ENCODE measurements at regions not wholly inside any gene's neighbourhood (a gene's known extent, or its start where the extent isn't known, plus 50 kb on each side); places are given as distances from the start of the nearest gene placed in this dataset.

- FAIRE-seq (no peak), ATAC-seq (no peak), DNase-seq (ENCODE audit: low spot score) (no peak)
- Histone ChIP-seq H3K9ac (ENCODE audit: insufficient read depth, low read depth, low read length) (no peak overlapping the region), H3K27ac (ENCODE audit: extremely low read length, insufficient read depth, low read length) (no peak overlapping the region), H3K79me2 (ENCODE audit: insufficient read depth, low read length) (no peaks in the 10 kb centered on the region), H3K36me3 (replicated peaks in 1 of 2; ENCODE audit: control insufficient read depth in 1 of 2, insufficient read depth in 2 of 2, low read length in 2 of 2) (no peaks in the 10 kb centered on the region), H3K4me1 (ENCODE audit: insufficient read depth, low read length) (peaks cover 28% of the 10 kb centered on the region), H3K4me3 (replicated peaks in 1 of 3; ENCODE audit: insufficient read depth in 1 of 3, low read depth in 2 of 3, low read length in 3 of 3) (no peak overlapping the region), H3K4me2 (ENCODE audit: low read depth, low read length) (no peak overlapping the region), H2AFZ (ENCODE audit: low read length) (no peak overlapping the region), H3K9me3 (ENCODE audit: low read length) (no peaks in the 10 kb centered on the region), H3K27me3 (ENCODE audit: control insufficient read depth in 1 of 2, insufficient read depth in 2 of 2, low read length in 2 of 2) (no peaks in the 10 kb centered on the region), H4K20me1 (ENCODE audit: insufficient read depth, low read length) (no peaks in the 10 kb centered on the region)
- intact Hi-C loops (cut with micrococcal nuclease; ENCODE audit: unreplicated experiment) = no loop called here
- in situ Hi-C loops (cut with HindIII; ENCODE audit: extremely low pct_ligation_motif_present, low pct_unique_long_range_greater_than_20kb) = no loop called here
- no TSS peak for BruUV-seq (replicated peaks)
- 52% methylated on average over 2 of the region's 2 CpGs for WGBS (ENCODE audit: low lambda C conversion rate)
- CTCF ChIA-PET (ENCODE audit: low intra/inter-chr PET ratio, low total read pairs) = no interaction called here
- TF ChIP-seq AHR (CRISPR knock-in tag; IDR thresholded peaks at IDR 0.05) = no peak
- no peak for TF ChIP-seq E2F1 (CRISPR knock-in tag; IDR thresholded peaks at IDR 0.05)
- no peak for TF ChIP-seq KAT8 (CRISPR knock-in tag; IDR thresholded peaks at IDR 0.05)
- no peak for TF ChIP-seq ZNF180 (CRISPR knock-in tag; IDR thresholded peaks at IDR 0.05; ENCODE audit: borderline replicate concordance, low read depth)
- no peak for TF ChIP-seq ZC3H13 (CRISPR knock-in tag; IDR thresholded peaks at IDR 0.05)
- TF ChIP-seq TMF1 (CRISPR knock-in tag; IDR thresholded peaks at IDR 0.05; ENCODE audit: low read depth) = no peak
- TF ChIP-seq ATRX (CRISPR knock-in tag; IDR thresholded peaks at IDR 0.05; ENCODE audit: borderline replicate concordance) = no peak
- TF ChIP-seq ZNF776 (CRISPR knock-in tag; IDR thresholded peaks at IDR 0.05) = no peak
- POLR2A ChIA-PET = no interaction called here
These were observed 186.9 kb upstream of the LNX1 start for GRCh38 chr4:53778155-53778554.

- H3K27me3 ChIP-seq (ENCODE audit: control insufficient read depth in 1 of 2, insufficient read depth in 2 of 2, low read length in 2 of 2) = no peaks in the 10 kb centered on the region
- POLR2A ChIA-PET = no interaction called here
- intact Hi-C loops (cut with micrococcal nuclease; ENCODE audit: unreplicated experiment) (no loop called here), in situ Hi-C loops (cut with HindIII; ENCODE audit: extremely low pct_ligation_motif_present, low pct_unique_long_range_greater_than_20kb) (no loop called here)
- DNase-seq (ENCODE audit: low spot score) = no peak
- H3K9ac ChIP-seq (ENCODE audit: insufficient read depth, low read depth, low read length) = no peak overlapping the region
- CTCF ChIA-PET (ENCODE audit: low intra/inter-chr PET ratio, low total read pairs) = no interaction called here
- no TSS peak for BruUV-seq (replicated peaks)
- H3K4me3 ChIP-seq (replicated peaks in 1 of 3; ENCODE audit: insufficient read depth in 1 of 3, low read depth in 2 of 3, low read length in 3 of 3) = no peak overlapping the region
- peaks cover 23% of the 10 kb centered on the region for H3K4me1 ChIP-seq (ENCODE audit: insufficient read depth, low read length)
- H3K27ac ChIP-seq (ENCODE audit: extremely low read length, insufficient read depth, low read length) = no peak overlapping the region
- WGBS (ENCODE audit: low lambda C conversion rate) = 9% methylated on average over 4 of the region's 4 CpGs
- FAIRE-seq = no peak
- no peaks in the 10 kb centered on the region for H3K9me3 ChIP-seq (ENCODE audit: low read length)
- no peak overlapping the region for H2AFZ ChIP-seq (ENCODE audit: low read length)
- no peaks in the 10 kb centered on the region for H4K20me1 ChIP-seq (ENCODE audit: insufficient read depth, low read length)
- no peaks in the 10 kb centered on the region for H3K36me3 ChIP-seq (replicated peaks in 1 of 2; ENCODE audit: control insufficient read depth in 1 of 2, insufficient read depth in 2 of 2, low read length in 2 of 2)
- H3K4me2 ChIP-seq (ENCODE audit: low read depth, low read length) = no peak overlapping the region
- H3K79me2 ChIP-seq (ENCODE audit: insufficient read depth, low read length) = no peaks in the 10 kb centered on the region
- no peak for ATAC-seq
- no peak for TF ChIP-seq KDM3A (CRISPR knock-in tag; IDR thresholded peaks at IDR 0.05; ENCODE audit: low read depth)
- no peak for TF ChIP-seq ZNF792 (CRISPR knock-in tag; IDR thresholded peaks at IDR 0.05)
- TF ChIP-seq ZNF333 (CRISPR knock-in tag; IDR thresholded peaks at IDR 0.05; ENCODE audit: borderline replicate concordance) = no peak
- no peak for TF ChIP-seq ZBTB10 (CRISPR knock-in tag; IDR thresholded peaks at IDR 0.05; ENCODE audit: borderline replicate concordance)
- no peak for TF ChIP-seq NFIB (CRISPR knock-in tag; IDR thresholded peaks at IDR 0.05; ENCODE audit: borderline replicate concordance)
- no peak for TF ChIP-seq NR2F6 (IDR thresholded peaks at IDR 0.05)
- no peak for TF ChIP-seq NR2F6 (CRISPR knock-in tag; IDR thresholded peaks at IDR 0.05)
- TF ChIP-seq DPF2 (CRISPR knock-in tag; IDR thresholded peaks at IDR 0.05; ENCODE audit: borderline replicate concordance, low read depth) = no peak
- no peak for TF ChIP-seq SIN3B (IDR thresholded peaks at IDR 0.05; ENCODE audit: low read length)
- TF ChIP-seq ZNF343 (CRISPR knock-in tag; IDR thresholded peaks at IDR 0.05) = no peak
These were observed 186.1 kb upstream of the LNX1 start for GRCh38 chr4:53777244-53777984.
